ENCODE measurements at regions not wholly inside any gene's neighbourhood (a gene's known extent, or its start where the extent isn't known, plus 50 kb on each side); places are given as distances from the start of the nearest gene placed in this dataset.

DNA sequence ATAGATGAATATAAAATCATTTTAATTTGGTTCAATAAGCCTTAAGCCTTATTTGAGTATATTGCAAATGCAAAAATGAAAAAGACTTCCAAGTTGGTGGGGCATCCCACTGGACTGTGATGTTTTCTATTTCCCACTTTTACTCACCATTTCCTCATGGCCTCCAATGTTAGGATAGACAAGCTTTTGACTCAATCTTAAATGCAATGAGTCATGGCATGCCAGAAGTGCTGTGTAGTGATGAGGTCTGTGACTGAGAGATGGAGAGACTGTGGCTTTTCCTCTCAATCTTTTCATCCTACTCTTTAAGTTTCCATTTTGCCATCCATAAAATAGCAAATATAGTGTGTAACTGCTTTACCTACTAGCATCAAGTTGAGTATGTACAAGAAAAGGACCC lies 1401.2 kb upstream of the CELF4 start:
- intact Hi-C loops (cut with micrococcal nuclease), result no loop called here

DNA sequence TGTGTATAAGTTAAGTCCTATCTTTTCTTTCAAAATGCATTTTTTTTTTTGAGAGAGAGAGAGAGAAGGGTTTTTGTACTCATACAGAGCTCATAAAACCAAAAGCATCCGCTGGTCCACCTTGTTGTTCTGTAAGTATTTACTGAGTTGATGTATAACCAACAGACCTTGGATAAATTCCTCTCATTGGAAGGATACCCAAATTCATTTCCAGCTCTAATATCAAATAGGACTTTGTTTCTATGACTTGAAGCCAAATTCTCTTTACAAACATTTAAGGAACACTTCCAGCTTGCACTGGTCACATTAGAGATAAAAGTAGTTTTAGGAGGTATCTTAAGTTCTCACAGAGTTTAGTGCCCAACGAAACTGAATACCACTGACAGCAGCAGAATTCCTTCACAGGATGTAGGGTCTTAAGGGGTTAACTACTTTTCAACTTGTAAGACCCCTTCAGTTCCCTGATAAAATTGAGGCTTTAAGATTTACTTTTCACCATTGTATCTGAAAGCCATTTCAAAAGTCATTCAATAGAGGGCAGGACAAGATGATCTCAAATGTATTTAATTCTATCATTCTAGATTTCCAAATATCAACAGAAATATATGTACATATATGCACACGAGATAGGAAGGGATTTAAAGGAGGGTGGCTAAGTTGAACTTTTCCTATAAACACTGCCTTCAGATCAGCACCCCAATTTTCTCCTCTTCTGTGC lies 1398.5 kb upstream of the CELF4 start:
- intact Hi-C loops (cut with micrococcal nuclease), result no loop called here

DNA sequence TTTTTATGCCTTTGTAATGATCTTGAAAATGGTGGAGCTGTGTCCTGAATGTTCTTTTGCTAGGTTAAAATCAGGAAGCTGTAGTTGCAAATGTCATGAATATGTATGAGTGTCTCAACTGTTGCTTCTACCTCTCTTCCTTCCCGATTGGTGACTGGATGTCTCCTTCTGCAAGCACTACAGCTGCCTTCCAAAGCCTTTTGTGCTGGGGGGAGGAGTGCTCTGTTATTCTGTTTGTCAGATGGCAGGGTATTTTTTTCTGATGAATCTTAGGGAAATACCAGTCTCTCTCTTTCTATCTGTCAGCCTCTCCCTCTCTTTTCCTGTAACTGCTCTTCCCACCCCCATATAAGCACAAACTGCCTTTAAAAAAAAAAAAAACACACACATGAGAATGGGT lies 1396.3 kb upstream of the CELF4 start:
- intact Hi-C loops (cut with micrococcal nuclease), result no loop called here

DNA sequence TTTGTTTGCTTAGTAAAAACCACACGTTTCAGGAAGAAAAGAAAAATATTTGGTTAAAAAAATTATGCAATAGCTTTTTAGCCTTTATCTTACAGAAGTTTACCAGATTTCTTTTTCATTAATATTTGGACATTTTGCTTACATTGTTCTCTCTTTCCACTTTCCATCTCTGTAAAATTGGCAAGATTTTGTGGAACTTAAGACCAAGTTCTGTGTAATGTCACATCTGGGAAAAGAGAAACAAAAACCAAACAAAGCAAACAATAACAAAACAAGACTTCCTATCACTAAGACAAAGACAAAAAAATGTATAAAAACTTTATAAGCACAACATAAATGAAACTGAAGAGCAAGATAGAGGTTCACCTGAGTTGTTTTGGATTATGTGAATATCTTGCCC lies 1392.1 kb upstream of the CELF4 start:
- intact Hi-C loops (cut with micrococcal nuclease), result no loop called here

DNA sequence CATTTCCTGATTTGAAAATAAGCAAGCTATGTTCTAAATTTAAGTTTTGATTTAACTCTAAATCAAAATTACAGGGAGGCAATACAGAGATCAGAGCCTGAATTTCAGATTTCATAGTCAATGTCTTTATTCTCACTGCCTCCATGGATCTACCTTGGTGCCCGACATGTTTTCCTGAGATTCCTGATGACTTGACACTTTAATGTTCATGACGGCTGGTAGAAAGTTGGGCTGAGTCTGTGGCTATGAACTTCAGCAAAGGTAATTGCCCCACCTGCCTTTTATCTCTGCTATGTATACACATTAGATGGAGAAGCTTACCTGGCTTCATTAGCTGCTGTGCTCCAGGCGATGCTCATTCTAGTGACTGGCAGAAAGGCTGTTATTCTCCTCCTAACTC lies 1390.5 kb upstream of the CELF4 start:
- intact Hi-C loops (cut with micrococcal nuclease), result no loop called here

DNA sequence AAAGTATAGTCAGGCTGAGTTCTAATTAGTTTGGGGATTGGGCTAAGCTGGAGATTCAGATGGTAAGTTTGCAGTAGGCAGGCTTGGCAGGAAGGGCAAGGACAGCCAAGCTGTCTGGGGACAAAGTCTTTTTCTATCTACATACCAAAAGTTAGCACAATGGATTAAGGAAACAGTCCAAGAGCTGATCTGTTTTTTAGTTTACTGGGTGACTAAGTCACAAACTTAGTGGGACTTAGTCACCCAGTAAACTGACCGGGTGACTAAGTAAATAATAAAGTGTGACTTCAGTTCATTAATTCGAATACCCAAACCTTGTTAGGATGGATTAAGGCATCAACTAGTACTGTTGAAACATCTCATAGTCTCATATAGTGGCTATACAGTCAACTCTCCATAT lies 1386.0 kb upstream of the CELF4 start:
- intact Hi-C loops (cut with micrococcal nuclease), result no loop called here

DNA sequence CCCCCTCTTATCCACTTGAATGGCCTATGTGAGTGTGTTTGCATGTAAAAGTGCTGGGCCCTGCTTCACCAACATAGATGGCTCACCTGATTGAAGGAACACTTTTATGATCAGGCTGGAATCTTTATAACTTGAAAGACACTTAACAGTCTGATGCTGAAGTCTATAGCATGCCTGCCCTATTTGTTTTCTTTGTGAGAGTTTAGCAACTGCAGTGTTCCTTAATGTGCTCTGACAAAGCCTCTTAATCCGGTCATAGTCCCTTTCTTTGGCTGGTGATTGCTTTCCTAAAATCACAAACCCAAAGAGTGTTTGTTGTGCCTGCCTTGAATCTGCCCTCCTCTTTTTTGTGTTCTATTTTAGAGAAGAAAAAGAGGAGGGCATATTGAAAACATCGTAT lies 1382.8 kb upstream of the CELF4 start:
- intact Hi-C loops (cut with micrococcal nuclease), result no loop called here

DNA sequence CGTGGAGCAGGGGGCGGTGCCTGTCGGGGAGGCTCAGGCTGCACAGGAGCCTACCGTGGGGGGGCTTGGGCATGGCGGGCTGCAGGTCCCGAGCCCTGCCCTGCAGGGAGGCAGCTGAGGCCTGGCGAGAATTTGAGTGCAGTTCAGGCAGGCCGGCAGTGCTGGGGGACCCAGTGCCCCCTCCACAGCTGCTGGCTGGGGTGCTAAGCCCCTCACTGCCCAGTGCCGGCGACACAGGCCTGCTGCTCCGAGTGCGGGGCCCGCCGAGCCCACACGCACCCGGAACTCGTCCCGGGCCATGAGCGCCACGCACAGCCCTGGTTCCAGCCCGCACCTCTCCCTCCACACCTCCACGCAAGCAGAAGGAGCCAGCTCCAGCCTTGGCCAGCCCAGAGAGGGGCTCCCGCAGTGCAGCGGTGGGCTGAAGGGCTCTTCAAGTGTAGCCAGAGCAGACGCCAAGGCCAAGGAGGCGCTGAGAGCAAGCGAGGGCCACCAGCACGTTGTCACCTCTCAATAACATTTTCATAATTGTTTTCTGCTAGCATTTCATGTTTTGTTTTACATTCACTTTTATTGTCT lies 1378.9 kb upstream of the CELF4 start:
- intact Hi-C loops (cut with micrococcal nuclease), result no loop called here

DNA sequence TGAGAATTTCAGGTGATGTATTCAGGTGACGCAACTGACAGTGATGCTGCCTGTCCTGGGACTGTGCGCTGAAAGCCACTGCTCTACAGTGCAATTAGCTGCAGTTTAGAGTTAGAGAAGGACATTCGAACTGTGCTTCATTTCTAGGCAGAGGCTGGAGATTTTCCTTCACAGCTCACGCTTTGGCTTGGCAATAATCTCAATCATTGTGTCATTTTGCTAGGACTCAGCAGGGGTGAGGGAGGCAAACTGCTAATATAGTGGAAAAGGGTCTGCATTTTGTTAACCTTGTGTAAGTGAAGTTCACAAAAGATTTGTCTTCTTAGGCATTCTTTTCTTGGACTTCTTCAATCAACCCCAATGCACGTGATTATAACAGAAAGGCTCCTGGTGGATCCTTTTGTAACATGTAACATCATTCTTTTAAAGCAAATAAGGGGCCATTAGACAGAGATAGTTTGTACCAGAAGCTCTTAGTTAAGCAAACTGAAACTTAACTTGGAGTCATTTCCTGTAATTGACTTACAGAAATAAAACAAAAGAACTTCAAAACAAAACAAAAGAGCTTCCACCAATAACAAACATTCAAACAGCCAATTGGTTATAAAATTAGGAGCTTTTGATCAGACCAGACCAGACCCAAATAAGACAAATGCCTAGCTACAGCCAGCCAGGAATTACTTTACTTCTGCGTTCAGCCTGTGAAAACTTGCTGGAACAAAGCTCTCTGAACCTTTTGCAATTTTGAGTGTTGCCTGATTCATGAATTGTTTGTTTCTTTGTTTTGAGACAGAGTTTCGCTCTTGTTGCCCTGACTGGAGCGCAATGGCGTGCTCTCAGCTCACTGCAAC lies 1376.3 kb upstream of the CELF4 start:
- intact Hi-C loops (cut with micrococcal nuclease), result loop anchor here (1.0 to 2.0 kb wide), 2 partner anchors 251 to 366 kb away; no protein-coding TSS in a partner anchor

DNA sequence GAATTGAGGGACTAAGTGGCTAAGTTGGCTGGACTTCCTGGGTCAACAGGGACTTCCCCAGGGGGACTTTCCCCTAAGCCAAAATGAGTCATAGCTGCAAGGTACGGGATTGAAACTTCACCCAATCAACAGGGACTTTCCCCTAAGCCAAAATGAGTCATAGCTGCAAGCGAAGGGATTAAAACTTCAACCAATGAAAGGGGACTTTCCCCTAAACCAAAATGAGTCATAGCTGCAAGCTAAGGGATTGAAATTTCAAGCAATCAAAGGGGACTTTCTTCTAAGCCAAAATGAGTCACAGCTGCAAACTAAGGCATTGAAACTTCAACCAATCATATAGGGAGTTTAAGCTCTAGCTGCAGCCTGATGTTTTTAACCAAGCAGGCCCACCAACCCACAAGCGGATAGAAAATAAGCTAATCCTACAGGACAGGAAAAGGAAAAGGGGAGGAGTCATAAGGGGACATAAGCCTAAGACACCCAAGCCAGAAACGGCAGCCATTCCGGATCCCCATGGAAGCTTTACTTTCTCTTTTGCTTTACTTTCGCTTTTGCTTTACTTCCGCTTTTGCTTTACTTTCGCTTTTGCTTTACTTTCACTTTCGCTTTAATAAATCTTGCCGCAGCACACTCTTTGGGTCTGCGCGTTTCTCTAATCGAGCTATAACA lies 1375.4 kb upstream of the CELF4 start:
- intact Hi-C loops (cut with micrococcal nuclease), result loop anchor here (1.0 to 2.0 kb wide), 2 partner anchors 252 to 365 kb away; no protein-coding TSS in a partner anchor

DNA sequence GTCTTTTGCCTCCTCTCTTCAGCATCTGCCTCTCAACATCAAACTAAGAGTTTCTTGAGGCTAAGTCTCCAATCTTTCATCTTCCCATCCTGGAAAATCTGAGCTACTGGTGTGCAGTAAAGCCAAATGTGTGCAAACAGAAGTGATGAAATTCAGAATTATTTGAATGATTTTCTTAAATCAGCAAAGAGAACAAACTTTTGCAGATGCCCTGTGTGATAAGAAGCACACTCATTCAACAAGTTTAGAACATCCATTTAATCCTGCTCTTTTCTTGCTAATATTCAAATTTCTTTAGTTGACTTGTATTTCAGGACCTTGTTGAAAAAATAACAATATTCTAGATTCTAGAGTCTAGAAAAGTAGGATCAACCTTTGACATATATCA lies 1374.9 kb upstream of the CELF4 start:
- intact Hi-C loops (cut with micrococcal nuclease), result loop anchor here (2.0 kb wide), 1 partner anchor 252 kb away; no protein-coding TSS in a partner anchor

DNA sequence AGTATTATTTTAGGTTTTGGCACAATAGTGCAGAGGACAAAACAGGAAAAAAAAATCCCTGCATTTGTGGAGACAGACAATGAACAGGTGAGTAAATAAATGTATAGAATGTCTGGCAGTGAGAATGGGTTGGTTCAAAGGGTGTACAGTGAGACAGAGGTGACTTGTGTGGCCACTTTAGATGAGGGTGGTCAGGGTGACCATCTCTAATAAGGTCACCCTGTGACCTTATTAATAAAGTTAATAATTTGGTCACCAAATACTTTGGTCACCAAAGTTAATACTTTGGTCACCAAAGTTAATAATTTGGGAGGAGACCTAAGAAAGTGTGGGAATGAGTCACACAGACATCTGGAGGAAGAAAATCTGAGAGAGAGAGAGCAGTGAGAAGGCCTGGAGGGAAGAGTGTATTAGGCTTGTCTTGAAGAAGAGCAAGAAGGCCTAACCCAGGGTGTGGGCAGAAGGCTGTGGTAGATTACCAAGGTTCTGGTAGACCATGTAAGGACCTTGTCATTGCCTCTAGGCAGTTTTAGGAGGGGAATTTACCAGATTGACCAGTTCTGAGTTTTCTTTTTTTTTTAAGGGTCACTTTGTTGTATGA lies 1368.4 kb upstream of the CELF4 start:
- intact Hi-C loops (cut with micrococcal nuclease), result no loop called here

DNA sequence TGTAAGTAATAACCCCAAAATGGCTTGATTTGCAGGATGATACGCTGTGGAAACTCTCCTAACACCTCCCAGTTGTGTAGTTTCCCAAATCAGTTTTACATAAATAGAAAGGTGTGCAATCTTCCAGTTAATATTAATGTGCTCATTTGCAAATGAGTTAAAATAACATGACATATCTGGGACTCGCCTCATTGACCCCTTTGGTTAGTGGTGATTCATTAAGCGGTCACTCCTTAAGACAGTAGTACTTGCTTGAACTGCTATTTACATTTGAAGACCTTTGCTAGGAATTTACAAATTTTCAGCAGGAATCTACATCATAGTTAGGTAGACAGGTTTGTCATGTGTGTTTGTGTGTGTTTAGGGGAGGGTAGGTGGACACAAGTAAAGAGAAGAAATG lies 1367.7 kb upstream of the CELF4 start:
- intact Hi-C loops (cut with micrococcal nuclease), result no loop called here

DNA sequence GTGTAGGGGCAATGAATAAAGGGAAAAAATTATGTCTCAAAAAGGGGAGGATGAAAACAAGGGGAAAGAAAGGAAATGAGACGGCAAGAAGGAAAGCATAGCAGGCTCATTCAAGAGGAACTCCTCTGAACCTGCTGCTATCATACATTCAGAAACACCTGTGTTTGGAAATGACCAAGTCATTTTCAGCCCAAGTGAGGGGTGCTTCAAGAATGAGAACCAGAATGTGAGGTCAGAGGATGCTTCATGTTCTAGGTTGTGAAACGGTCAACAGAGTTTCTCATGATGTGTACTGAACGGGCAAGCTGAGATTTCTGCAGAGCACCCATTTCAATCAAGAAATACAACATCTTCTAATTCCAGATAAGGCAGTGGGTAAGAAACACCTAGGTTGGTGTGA lies 1367.2 kb upstream of the CELF4 start:
- intact Hi-C loops (cut with micrococcal nuclease), result no loop called here

DNA sequence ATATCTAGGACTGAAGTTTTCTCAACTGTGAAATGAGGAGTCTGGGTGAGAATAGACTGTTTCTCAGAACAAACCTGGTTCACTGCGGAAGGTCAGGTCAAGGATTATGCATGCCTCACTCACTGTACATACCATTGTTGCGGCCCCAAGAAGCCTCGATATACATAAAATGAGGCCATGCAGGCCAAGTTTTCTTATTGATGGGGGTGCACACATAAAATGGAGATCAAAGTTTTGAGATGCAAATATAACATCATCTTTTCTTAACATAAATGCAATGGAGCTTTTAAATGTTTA lies 1366.1 kb upstream of the CELF4 start:
- intact Hi-C loops (cut with micrococcal nuclease), result no loop called here

DNA sequence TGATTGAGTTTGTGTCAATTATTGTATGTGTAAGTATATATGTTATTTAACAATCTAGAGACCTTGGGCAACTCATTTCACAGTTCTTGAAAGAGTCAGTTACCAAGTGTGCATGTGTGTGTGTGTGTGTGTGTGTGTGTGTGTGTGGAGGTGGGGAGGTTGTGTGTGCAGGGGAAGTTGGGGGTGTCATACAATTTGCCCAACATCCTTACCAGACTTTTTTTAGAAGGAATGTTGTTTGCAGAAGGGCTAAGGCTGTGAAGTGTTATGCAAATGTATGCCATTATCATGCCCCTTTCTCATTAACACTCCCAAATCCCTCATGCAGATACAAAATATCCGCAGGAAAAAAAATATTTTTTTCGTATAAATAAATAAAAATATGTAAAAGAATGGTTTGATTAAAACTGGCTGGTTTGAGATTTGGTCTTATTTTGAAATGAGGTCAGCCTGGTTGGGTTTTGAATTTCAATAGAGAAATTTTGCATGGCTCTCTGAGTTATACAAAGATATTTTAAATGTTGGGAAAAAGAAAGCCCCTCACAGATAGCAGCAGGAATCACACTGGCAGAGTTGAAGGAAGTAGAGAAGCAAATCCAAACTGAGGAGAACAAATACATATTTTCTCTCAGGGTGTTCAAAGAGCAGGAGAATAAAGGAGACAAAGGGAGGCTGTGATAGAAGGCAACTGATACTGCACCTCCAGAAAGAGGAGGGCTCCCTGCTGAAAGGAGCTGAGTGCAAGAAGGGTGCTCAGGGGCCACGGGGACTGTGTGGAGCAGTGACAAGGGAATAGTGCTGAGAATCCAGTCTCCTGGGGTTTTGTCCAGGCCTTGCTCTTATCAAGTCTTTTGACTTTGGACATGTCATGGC lies 1365.5 kb upstream of the CELF4 start:
- intact Hi-C loops (cut with micrococcal nuclease), result no loop called here

DNA sequence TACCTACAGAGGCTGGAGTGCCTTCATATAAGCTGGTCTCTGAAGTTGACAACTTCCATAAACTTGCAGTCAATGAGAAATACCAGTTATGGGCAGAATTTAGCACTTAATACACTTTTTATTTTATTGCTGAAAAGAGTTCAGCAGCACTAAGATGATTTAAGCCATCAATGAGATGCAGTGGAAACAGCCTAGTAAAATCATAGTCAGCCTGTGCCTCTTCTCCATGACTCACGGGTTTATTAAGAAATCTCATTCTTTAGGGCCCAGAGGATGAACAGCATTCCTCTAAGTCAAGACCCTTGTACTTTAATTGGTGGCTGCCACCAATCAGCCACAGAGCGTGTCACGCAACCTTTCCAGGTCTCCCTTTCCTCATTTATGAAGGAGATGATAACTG lies 1357.9 kb upstream of the CELF4 start:
- intact Hi-C loops (cut with micrococcal nuclease), result no loop called here

DNA sequence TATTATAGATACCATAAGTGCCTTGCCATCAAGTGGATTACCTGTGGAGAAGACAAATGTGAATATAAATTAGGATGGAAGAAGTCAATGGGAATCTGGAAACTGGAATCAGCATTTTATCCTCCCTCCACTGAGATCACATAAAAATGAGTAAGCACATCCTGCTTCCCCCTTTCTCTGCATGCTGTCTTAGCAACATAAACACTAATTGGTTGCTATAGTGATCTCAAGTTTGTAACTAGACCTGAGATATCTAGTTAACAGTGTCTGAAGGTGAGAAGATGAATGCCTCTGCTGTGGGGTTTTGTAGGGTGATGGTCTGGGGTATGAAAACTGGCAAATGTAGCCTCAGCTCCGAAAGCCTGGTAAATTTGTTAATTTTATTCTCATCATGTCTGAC lies 1357.5 kb upstream of the CELF4 start:
- intact Hi-C loops (cut with micrococcal nuclease), result no loop called here

DNA sequence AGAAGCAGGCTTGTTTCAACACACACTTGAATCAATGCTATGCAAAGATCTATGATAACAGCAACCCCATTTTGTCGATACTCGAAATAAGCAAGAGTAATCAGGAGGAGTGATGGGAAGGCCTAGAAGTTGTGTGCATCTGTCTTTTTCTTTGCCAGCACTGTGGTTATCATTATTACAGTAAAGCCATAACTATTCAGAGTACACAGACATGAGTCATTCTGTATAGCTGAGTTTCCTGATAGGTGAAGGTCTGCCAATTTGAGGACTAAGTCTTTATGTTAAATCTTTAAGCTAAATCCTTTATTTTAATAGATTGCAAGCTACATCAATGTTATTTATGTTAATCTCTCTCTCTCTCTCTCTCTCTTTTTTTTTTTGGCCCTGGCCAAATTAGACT lies 1344.4 kb upstream of the CELF4 start:
- intact Hi-C loops (cut with micrococcal nuclease), result no loop called here

DNA sequence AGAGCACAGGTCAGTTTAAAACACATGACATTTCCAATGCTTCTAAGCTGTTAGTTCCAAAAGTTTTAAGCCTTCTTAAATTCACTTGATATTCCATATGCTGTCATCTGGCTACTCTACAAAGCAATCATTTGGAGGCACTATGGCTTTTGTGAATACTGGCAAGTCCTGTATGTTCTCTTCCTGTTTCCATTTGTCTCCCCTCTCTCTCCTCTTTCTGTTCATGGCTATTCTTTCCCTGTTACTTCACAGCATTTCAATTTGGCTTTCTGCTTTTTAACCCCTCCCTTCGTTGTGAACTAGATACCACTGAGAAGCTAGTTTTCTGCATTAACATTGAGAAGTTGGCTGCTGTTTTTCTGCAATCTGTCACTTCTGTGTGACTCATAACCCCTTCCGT lies 1337.2 kb upstream of the CELF4 start:
- intact Hi-C loops (cut with micrococcal nuclease), result loop anchor here (5.0 kb wide), 1 partner anchor 1000 kb away; no protein-coding TSS in a partner anchor

DNA sequence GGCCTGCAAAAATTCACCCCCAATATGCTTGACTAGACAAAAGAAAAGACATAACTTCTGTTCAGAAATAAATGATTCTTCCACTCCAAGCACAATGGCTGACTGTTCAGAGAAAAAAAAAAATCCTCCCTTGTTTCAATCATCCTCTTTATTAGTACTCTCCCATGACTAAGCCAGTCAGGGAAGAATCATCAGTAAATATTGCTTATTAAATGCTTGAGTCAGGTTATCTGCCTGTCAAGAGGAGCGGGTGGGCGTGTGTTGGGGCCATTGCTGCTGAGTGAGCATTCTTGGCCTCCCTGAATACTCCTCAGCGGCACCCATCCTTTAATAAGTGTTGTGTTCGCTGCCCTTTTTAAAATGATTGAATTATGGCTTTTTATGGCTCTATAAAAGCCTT lies 1334.8 kb upstream of the CELF4 start:
- intact Hi-C loops (cut with micrococcal nuclease), result loop anchor here (5.0 kb wide), 1 partner anchor 998 kb away; no protein-coding TSS in a partner anchor
